Spleen (tissue), 7 donors: ENCODE measurements at regions not wholly inside any gene's neighbourhood (a gene's known extent, or its start where the extent isn't known, plus 50 kb on each side); places are given as distances from the start of the nearest gene placed in this dataset.

Experiments
- CTCF ChIP-seq, 11 experiments: fragments of 200-600 bp in 7 of 11; fragments of 450-650 bp in 4 of 11; sonication (generic) in 4 of 11; IDR thresholded peaks in 8 of 11; conservative IDR thresholded peaks in 3 of 11; 1 replicate in 7 of 11; 2 replicates in 4 of 11; pipeline versions ENCODE4 v1.4.0 to v1.8.0; 2016 to 2021; ENCODE audit warnings: antibody characterized with exemption in 11 of 11, inconsistent platforms in 4 of 11, mild to moderate bottlenecking in 1 of 11
- POLR2A ChIP-seq, 3 donors: fragments of 450-650 bp; IDR thresholded peaks; one replicate each; pipeline ENCODE4 v1.5.1; 2017; ENCODE audit warnings: antibody characterized with exemption in 3 of 3, mild to moderate bottlenecking in 1 of 3
- donor health status: DM: no; HTN: no; CAD: no; lungs with moderate emphysema.
- donor health status: DM: no; HTN: no; CAD: no.
- donor health status: DM: no; HTN: no; CAD: no.

DNA sequence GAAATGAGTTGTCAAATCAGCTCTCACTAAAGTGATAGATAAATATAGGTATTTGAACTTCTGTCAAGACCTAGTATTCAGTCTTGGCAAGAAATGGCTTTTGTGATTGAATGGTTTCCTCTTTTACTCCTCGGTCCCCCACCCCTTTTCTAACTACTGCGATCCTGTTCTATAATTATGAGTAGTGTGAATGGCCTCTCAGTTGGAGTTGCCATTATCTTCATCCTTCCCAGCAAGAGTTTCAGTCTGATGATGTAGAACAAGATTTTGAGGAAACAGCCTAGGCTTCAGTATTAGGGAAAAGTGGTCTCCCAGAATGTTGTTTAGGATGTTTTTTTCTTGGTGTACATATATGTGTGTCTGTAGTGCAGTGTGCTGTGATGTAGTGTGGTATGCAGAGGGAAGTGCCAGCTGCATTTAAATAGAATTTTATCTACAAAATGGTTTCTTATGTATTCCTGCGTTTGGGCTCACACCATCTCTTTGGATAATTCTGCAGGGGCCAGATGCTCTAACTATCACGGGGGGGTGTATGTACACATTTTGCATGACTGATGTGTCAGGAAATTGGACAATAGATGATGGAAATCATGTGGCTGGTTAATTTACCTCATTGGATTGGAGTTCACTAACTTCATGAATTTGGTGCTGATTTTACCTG is 180.1 kb upstream of the MMS22L start:
- TF ChIP-seq CTCF (IDR thresholded peaks at IDR 0.05 in 8 of 11, conservative IDR thresholded peaks at IDR 0.05 in 3 of 11) (no peak), POLR2A (IDR thresholded peaks at IDR 0.05) (no peak)
